ENCODE measurements at regions not wholly inside any gene's neighbourhood (a gene's known extent, or its start where the extent isn't known, plus 50 kb on each side); places are given as distances from the start of the nearest gene placed in this dataset.

- DNase-seq: no peak
These were observed 135.4 kb upstream of the NKX1-1 start for GRCh38 chr4:1541449-1542225.

- no peak for DNase-seq
These were observed 134.5 kb upstream of the NKX1-1 start for GRCh38 chr4:1540601-1541375.

- no peak for DNase-seq
These were observed 133.8 kb upstream of the NKX1-1 start for GRCh38 chr4:1539859-1540600.

GRCh38 chr4:1538941-1539772 is 132.9 kb upstream of the NKX1-1 start:
- DNase-seq: no peak

- DNase-seq: no peak
These were observed 131.8 kb upstream of the NKX1-1 start for GRCh38 chr4:1538096-1538410.

- DNase-seq: no peak
These were observed 131.3 kb upstream of the NKX1-1 start for GRCh38 chr4:1537410-1538095.

GRCh38 chr4:1536579-1537409 is 130.6 kb upstream of the NKX1-1 start:
- DNase-seq: no peak

GRCh38 chr4:1535926-1536578 is 129.8 kb upstream of the NKX1-1 start:
- no peak for DNase-seq

GRCh38 chr4:1534876-1535526 is 128.8 kb upstream of the NKX1-1 start:
- DNase-seq: no peak

GRCh38 chr4:1534095-1534872 is 128.0 kb upstream of the NKX1-1 start:
- no peak for DNase-seq

- DNase-seq: peak in 1 of 2 experiments; percentile 32
These were observed 127.3 kb upstream of the NKX1-1 start for GRCh38 chr4:1533501-1534064.

- DNase-seq: no peak
These were observed 126.5 kb upstream of the NKX1-1 start for GRCh38 chr4:1532549-1533395.

- DNase-seq: no peak
These were observed 125.7 kb upstream of the NKX1-1 start for GRCh38 chr4:1531683-1532548.

GRCh38 chr4:1530356-1530755 is 124.1 kb upstream of the NKX1-1 start:
- DNase-seq: no peak

GRCh38 chr4:1524761-1525160 is 118.5 kb upstream of the NKX1-1 start:
- DNase-seq: no peak

- no peak for DNase-seq
These were observed 117.8 kb upstream of the NKX1-1 start for GRCh38 chr4:1523907-1524636.

All from NCI-H2081 (cell line).